H4 (cell line): ENCODE measurements at regions not wholly inside any gene's neighbourhood (a gene's known extent, or its start where the extent isn't known, plus 50 kb on each side); places are given as distances from the start of the nearest gene placed in this dataset.

Source experiments
- DNase-seq: peaks from one replicate; pipeline ENCODE4 v3.0.0-alpha.2; 2015; ENCODE audit warnings: low spot score

DNA sequence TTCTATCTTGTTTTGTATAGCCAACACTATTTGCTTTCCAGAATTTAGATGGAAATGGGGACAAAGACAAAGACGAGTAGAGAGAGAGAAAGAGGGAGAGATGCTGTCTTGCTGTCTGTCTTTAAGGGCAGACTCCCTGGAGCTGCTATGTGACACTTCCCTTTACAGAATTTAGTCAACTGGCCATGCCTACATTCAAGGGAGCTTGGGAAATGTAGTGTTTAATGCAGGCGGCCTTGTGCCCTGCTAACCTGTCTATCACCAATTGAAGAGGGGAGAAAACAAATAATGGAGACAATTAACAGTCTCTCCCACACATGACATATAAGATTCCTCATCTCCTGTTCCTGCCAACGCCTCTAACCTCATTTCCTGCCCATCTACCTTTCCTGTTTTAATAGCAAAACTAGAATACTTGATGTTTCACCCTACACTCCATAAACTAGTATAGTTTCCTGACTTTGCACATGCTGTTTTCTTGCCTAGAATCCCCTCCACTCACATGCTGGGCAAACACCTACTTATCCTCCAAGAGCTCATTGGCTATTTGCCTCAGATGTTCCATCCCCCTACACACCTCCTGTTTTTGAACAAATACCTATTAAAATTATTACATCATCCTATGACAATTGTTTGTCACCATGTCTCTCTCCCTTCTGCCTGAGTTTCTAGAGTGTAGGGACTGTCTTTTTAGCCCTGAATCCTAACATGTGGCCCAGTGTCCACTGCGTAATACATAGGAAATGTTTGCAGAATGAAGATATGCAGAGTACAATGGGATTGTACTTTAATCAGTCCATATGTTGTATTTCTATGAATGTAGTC is 117.2 kb downstream of the SLC25A24 start:
- no peak for DNase-seq

DNA sequence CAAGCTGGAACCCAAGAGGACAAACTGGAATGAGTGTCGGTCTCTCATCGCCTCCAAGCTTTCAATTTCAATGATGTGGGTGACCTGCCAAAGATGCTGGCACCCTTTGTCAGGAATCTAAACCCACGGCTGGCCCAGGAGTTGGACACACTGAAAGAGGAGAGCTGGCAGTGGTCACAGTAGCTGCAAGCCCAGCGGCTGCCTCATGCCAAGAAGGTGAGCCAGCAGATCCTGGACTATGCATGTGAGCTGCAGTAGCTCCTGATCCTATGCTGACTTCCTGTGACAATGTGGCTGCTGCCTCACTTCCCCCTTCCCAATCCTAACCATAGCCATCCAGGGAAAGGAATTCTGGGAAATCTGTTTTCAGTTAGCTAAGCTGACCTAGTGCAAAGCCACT is 117.0 kb upstream of the VAV3 start:
- DNase-seq, result no peak

- no peak for DNase-seq
Observed at GRCh38 chr1:108080448-108080847, 115.5 kb upstream of the VAV3 start.

DNA sequence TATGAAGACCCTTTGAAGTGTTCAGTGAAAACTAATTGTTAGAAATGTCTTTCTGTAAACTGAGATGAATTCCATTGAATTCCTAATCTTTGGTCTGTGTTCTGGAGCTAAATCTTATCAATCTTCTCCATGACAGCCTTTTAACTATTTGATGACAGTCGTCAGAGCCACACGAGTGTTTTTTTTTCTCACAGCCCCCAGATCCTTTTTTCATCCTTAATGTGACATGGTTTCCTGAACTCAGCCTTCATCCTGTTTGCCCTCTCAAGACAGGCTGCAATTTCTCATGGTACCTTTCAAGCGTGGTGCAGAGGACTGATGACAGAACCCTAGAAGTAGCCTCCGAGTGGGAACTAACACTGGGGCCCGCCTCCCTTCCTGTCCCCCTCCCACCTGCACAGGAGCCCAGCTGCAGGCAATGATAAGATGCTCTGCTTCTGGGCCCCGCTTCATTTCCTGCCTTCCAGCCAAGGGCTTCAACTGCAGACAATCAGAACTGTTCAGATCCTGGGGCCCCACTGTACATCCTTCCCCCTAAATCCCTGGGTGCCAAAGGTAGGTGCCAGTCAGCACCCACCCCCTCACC is 114.6 kb upstream of the VAV3 start:
- DNase-seq, result no peak

- DNase-seq, result no peak
Observed at GRCh38 chr1:108077991-108078390, 113.0 kb upstream of the VAV3 start.

GRCh38 chr1:108075055-108075454 is 110.1 kb upstream of the VAV3 start:
- DNase-seq, result no peak

GRCh38 chr1:108072776-108073175 is 107.8 kb upstream of the VAV3 start:
- no peak for DNase-seq

- DNase-seq, result no peak
Observed at GRCh38 chr1:108072212-108072611, 107.2 kb upstream of the VAV3 start.

- no peak for DNase-seq
Observed at GRCh38 chr1:108071601-108072000, 106.6 kb upstream of the VAV3 start.

DNA sequence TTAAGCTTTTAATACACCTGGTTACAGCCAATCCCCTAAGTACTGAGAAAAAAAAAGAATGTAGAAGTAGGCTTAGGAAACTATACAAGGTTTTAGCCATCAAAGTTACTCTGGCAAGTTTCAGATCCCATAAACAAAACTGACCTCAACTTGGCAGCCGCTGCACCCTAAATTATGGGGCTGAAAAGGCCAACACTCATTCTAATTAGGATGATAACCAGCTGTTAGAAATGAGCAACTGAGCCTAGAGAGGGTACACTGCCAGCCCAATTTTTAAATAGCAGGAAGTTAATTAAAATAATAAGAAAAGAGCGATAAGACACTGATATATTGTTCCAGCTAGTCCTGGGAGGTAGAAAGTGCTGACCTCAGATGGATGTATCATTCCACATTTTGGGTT is 105.7 kb upstream of the VAV3 start:
- DNase-seq, result no peak

DNA sequence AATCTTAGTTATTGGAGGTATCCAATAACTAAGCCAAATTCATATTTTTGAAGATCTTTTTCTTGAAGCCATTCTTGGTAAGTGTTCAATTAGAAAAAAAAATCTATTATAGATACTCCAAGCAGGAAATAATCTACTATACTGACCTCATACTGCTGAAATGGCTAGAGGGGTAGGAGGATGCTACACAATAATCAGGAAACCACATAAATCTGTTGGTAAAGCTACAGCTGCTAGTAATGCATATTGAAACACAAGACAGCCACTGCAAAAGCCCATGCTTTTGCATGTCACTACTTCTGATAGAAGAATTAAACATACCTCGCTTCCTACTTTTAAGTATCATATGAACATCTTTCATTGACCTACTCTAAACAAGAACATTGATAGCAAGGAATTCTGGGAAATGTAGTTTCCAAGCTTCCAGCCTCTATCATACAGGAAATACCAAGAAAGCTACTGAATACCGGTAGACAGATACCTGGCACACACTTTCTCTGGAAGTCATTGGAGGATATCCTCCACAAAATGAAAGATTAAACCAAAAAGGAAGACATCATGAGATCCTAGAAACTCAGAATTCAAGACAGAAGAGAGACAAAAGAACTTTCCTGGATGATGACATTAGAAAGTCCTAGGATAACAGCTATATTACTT is 103.0 kb upstream of the VAV3 start:
- DNase-seq, result no peak

DNA sequence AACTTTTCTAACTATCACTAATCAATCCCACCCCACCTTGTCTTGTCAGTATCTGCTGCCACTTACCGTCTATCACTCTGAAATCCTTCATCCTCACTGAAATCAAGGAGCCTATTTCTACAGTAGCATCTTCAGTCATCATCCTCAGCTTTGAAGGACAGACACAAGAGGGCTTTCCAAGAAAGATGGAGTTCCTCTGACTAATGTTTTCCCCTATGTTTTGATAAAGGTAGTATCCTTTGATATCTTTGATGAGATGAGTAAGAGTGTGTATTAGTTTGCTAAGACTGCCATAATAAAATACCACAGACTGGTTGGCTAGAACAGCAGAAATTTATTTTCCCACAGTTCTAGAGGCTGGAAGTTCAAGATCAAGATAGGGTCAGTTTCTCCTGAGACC is 101.8 kb upstream of the VAV3 start:
- no peak for DNase-seq

DNA sequence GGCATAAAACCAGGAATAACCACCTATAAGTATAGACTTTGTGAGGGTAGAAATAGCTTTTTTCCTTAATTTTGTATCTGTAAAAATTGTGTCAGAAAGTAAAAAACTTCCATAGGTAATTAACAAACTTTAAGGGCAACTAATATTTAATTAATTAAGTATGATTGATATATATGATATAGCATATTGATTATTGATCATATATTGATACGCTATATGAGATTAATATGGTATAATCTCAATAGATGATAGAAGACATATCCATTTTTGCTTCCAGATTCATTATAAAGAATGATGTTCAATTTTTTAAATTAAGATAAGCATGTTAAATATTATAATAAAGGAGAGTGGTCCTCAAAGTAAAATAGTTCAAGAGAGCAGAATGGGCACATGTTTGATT is 99.3 kb upstream of the VAV3 start:
- DNase-seq, result no peak

GRCh38 chr1:108063703-108064102 is 98.7 kb upstream of the VAV3 start:
- DNase-seq, result no peak

DNA sequence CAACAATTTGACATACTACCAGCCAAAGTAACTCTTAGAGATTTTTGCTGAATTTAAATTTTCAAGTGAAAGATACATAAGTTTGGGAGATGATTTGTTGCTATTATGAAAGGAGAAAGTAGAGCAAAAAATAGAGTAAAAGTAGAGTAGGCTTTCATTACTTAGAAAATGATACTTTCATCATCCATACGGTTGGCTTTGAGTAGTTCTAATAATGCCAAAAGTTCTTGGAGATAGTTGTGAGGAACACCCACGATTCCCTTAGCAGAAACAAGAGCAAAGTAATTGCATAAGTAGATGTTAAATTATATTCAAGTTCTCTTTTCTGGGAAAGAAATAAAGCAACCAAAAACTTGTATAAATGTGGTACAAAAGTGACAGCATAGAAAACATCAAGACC is 95.0 kb upstream of the VAV3 start:
- DNase-seq, result no peak

- DNase-seq, result peak; percentile 27
Observed at GRCh38 chr1:108057541-108057940, 92.6 kb upstream of the VAV3 start.

DNA sequence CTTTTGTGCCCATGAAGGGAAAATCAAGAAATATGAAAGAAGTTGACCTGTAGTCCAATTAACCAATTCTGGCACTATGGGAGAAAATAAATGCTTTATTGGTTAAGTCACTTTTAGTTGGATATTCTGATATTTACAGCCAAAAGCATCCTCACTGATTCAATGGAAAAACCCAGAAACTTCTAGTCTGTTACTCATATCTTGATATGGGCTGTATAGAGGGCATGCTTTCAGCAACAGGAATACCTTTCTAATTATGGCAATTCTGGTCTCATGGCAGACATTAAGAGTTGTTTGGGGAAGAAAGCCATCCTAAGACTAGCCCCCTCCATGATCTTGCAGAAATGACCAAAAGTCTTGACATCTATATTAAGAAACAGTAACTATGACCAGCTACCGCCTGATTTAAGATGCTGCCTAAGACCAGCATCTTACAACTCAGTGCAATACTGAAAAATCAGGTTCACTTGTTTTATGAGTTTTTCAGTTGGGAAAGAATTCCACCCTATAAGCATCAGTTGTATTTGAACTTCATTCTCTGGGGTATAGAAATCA is 91.5 kb upstream of the VAV3 start:
- DNase-seq, result no peak

GRCh38 chr1:108055387-108055786 is 90.4 kb upstream of the VAV3 start:
- no peak for DNase-seq

DNA sequence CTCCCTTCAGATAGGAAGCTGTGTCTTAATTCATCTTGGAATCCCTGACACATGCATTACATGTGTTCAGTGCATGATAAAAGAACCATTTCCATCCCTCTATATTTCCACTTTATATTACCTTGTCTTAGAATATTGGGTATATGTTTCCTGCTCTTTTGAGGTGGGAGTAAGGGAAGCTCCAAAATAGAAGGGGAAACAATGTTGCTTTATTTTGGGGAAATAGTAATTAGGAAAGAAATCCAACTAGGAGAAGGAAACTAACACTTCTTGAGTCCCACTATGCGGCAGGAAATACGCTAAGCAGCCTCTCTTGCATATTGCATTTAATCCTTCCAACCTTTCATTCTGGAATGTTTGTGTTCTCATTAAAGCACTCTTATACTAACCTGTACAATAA is 89.4 kb upstream of the VAV3 start:
- DNase-seq, result no peak

DNA sequence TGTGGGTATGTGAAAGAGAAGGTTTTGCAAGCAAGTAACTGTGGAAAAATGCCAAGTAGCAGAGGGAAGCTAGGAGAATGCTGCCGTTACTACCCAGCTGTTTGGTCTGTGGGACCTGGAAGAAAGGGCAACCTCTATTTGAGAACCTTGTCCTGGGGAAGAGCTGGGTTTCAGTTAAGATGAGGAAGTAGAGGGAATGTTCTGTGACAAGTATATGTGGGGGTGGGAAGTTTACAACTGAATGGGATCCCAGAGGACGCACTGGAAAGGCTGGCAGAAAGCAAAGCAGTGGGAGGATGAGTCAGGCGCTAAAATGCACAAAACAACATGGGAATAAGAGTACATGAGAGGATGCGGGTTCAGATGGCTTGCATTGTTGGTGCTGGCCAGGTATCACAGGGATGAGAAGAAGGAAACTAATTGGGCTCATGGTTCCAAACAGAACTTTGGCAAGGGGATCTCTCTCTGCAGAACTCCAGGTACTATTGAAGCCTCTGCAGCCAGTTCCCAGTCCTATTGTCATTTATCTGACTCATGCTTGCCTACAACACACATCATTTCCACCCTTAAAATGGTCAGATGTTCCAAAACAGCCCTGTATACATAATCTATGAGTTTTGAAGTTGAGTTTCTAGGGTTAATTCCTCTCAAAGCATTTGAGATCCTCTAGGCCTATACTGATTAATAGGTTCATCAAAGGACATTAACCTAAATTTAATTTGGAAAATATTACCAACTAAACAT is 88.5 kb upstream of the VAV3 start:
- DNase-seq, result peak; percentile 12

DNA sequence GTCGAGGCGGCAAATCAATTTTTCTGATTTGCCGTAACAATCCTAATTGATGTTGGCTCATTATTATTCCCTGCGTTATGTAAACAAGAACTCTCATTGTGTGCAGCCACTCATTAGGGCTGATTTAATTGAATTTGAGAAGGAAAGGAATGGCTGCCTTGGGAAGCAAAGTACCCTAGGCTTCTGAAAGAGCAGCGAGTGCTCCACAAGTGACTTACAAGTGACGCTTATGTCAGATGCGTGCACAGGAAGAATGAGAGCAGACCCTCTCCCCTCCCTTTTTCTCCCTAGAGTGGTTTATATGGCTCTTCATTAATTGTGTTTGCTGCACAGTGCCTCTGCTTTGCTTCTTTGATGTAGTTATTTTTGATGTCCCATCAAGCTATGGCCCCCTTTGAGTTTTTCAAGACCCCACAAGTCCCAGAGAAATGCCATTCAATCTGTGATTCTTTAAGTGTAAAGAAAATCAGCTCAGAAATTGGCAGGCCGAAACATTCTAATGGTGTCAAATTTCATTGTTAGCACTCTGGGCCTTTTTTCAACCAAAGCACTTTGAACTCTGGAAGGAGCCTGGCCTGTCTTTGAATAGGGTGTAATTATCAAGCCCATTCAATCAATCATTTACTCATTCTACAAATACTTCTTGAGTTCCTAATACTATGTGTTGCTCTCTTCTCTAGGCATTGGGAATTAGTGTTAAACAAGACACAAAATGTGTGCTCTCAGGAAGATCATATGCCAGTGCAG is 86.8 kb upstream of the VAV3 start:
- DNase-seq, result no peak
